ENCODE measurements at regions not wholly inside any gene's neighbourhood (a gene's known extent, or its start where the extent isn't known, plus 50 kb on each side); places are given as distances from the start of the nearest gene placed in this dataset.

- in situ Hi-C loops (cut with MboI; ENCODE audit: low pct_unique_long_range_greater_than_20kb, low sequenced_read_pairs, unreplicated experiment), result no loop called here
- no peak for DNase-seq (ENCODE audit: low spot score)
- TF ChIP-seq CTCF (IDR thresholded peaks at IDR 0.05; ENCODE audit: extremely low read depth, insufficient read depth, missing control alignments), result no peak
Observed at GRCh38 chr4:176406297-176406696, 86.5 kb downstream of the SPCS3 start.

GRCh38 chr4:176406736-176407135 lies 87.0 kb downstream of the SPCS3 start:
- in situ Hi-C loops (cut with MboI; ENCODE audit: low pct_unique_long_range_greater_than_20kb, low sequenced_read_pairs, unreplicated experiment), result no loop called here
- no peak for DNase-seq (ENCODE audit: low spot score)
- no peak for TF ChIP-seq CTCF (IDR thresholded peaks at IDR 0.05; ENCODE audit: extremely low read depth, insufficient read depth, missing control alignments)

- no peak for TF ChIP-seq CTCF (IDR thresholded peaks at IDR 0.05; ENCODE audit: extremely low read depth, insufficient read depth, missing control alignments)
- in situ Hi-C loops (cut with MboI; ENCODE audit: low pct_unique_long_range_greater_than_20kb, low sequenced_read_pairs, unreplicated experiment), result no loop called here
- DNase-seq (ENCODE audit: low spot score), result no peak
Observed at GRCh38 chr4:176409627-176410026, 89.9 kb downstream of the SPCS3 start.

GRCh38 chr4:176413171-176413570 lies 93.4 kb downstream of the SPCS3 start:
- in situ Hi-C loops (cut with MboI; ENCODE audit: low pct_unique_long_range_greater_than_20kb, low sequenced_read_pairs, unreplicated experiment), result no loop called here

GRCh38 chr4:176422001-176422400 lies 102.2 kb downstream of the SPCS3 start:
- DNase-seq (ENCODE audit: low spot score), result no peak
- in situ Hi-C loops (cut with MboI; ENCODE audit: low pct_unique_long_range_greater_than_20kb, low sequenced_read_pairs, unreplicated experiment), result no loop called here
- no peak for TF ChIP-seq CTCF (IDR thresholded peaks at IDR 0.05; ENCODE audit: extremely low read depth, insufficient read depth, missing control alignments)

More at GRCh38 chr4:176413171-176413570, 93.4 kb downstream of the SPCS3 start:
- TF ChIP-seq CTCF (IDR thresholded peaks at IDR 0.05; ENCODE audit: extremely low read depth, insufficient read depth, missing control alignments), result no peak
- peak; percentile 33 for DNase-seq (ENCODE audit: low spot score)

GRCh38 chr4:176422511-176422910 lies 102.7 kb downstream of the SPCS3 start:
- in situ Hi-C loops (cut with MboI; ENCODE audit: low pct_unique_long_range_greater_than_20kb, low sequenced_read_pairs, unreplicated experiment), result no loop called here
- no peak for DNase-seq (ENCODE audit: low spot score)
- no peak for TF ChIP-seq CTCF (IDR thresholded peaks at IDR 0.05; ENCODE audit: extremely low read depth, insufficient read depth, missing control alignments)

GRCh38 chr4:176425035-176425434 lies 105.3 kb downstream of the SPCS3 start:
- in situ Hi-C loops (cut with MboI; ENCODE audit: low pct_unique_long_range_greater_than_20kb, low sequenced_read_pairs, unreplicated experiment), result no loop called here
- no peak for DNase-seq (ENCODE audit: low spot score)
- no peak for TF ChIP-seq CTCF (IDR thresholded peaks at IDR 0.05; ENCODE audit: extremely low read depth, insufficient read depth, missing control alignments)

Data from GM13977 (cell line).